Heart right ventricle (tissue), 16 donors: ENCODE measurements at regions not wholly inside any gene's neighbourhood (a gene's known extent, or its start where the extent isn't known, plus 50 kb on each side); places are given as distances from the start of the nearest gene placed in this dataset.

Source experiments
- ATAC-seq, 8 donors: fragments of 200-7000 bp; cut with Tn5 transposase; one replicate each; pipeline ENCODE4 v1.9.1; 2020; ENCODE audit warnings: mild to moderate bottlenecking in 8 of 8, moderate library complexity in 8 of 8, moderate number of reproducible peaks in 1 of 8
- DNase-seq, 2 donors: peaks; one replicate each; pipeline ENCODE4 v3.0.0-alpha.2; 2020
- H3K27ac ChIP-seq, 10 donors: fragments of 200-600 bp; sonication (generic) in 2 of 10; one replicate each; pipeline versions ENCODE4 v1.5.0 to v1.8.0; 2020 to 2022; ENCODE audit warnings: mild to moderate bottlenecking in 3 of 10
- H3K27me3 ChIP-seq, 7 donors: fragments of 200-600 bp; one replicate each; pipeline ENCODE4 v1.8.0; 2021 to 2022; ENCODE audit warnings: mild to moderate bottlenecking in 2 of 7
- H3K36me3 ChIP-seq, 9 donors: fragments of 200-600 bp; sonication (generic) in 1 of 9; one replicate each; pipeline versions ENCODE4 v1.5.0 to v1.8.0; 2020 to 2022; ENCODE audit warnings: mild to moderate bottlenecking in 2 of 9
- H3K4me1 ChIP-seq, 9 donors: fragments of 200-600 bp; sonication (generic) in 1 of 9; one replicate each; pipeline versions ENCODE4 v1.5.0 to v1.8.0; 2020 to 2022; ENCODE audit warnings: mild to moderate bottlenecking in 4 of 9
- H3K4me3 ChIP-seq, 10 donors: fragments of 200-600 bp; sonication (generic) in 2 of 10; one replicate each; pipeline versions ENCODE4 v1.5.0 to v1.8.0; 2020 to 2022; ENCODE audit warnings: mild to moderate bottlenecking in 7 of 10, moderate library complexity in 2 of 10
- H3K9me3 ChIP-seq, 11 donors: fragments of 200-600 bp in 10 of 11; sonication (generic) in 2 of 11; one replicate each; pipeline versions ENCODE4 v1.5.0 to v1.8.0; 2013 to 2022; ENCODE audit warnings: mild to moderate bottlenecking in 2 of 11, control low read depth in 1 of 11, moderate library complexity in 1 of 11
- CTCF ChIP-seq, 9 donors: fragments of 200-600 bp; sonication (generic) in 2 of 9; IDR thresholded peaks; one replicate each; pipeline versions ENCODE4 v1.5.0 to v1.8.0; 2021 to 2022; ENCODE audit warnings: antibody characterized with exemption in 9 of 9, mild to moderate bottlenecking in 5 of 9, moderate library complexity in 1 of 9
- WGBS, 2 donors: extraction: QIAGEN DNeasy Blood & Tissue Kit; methylation state at CpG; one replicate each; pipeline ENCODE4 v1.1.7; 2013; ENCODE audit warnings: inconsistent platforms in 1 of 2; 5-methylcytosine and 5-hydroxymethylcytosine counted together
- intact Hi-C, 10 donors: fragments of 100-400 bp; cut with DNase I; formaldehyde crosslinking; loops; one replicate each; pipeline versions ENCODE4 v1.11.1 to v1.14.2; 2022
- donor health status: Arrhythmogenic right ventricular cardiomyopathy.
- donor health status: ischemic (EF 13 %, LVEDD 7.1; RV severe dilation, severe dysfunction).
- donor health status: healthy with polysubstance abuse.
- donor health status: DM: no; HTN: yes; CAD: no.
- donor health status: DM: no; HTN: no; CAD: no.
- donor health status: ischemic (EF 25% LVEDD 6.9; RV normal size, moderate dysfunction).
- donor health status: ischemic (EF 25% LVEDD 5.7; RV mildly dilated, moderate dysfunction).
- donor health status: healthy.
- donor health status: DM: yes; HTN: yes; CAD: no.
- donor health status: Ischemic cardiomyopathy.
- donor health status: ischemic (EF 35%, LVEDD 5.7; RV mildly dilated, moderate dysfunction).
- donor health status: nonischemic (EF 11% LVEDD 7.7; RV severe dilation, severe dysfunction).
- donor health status: DM: yes; HTN: yes; CAD: no.
- donor health status: PGD.
- donor health status: ischemic (EF 29% LVEDD 5.4; RV normal size, mild dysfunction).
- donor health status: nonischemic (EF 23%, LVEDD 6.1; RV moderate dilation, normal function).

- Histone ChIP-seq H3K27me3 (peaks cover 0 to 2% (median 0%) of the 10 kb centered on the region in 7 donors), H3K4me3 (no peak overlapping the region), H3K36me3 (no peaks in the 10 kb centered on the region), H3K4me1 (no peaks in the 10 kb centered on the region), H3K9me3 (no peaks in the 10 kb centered on the region), H3K27ac (no peak overlapping the region)
- ATAC-seq (no peak), DNase-seq (no peak)
- intact Hi-C loops: loop anchor here in 5 of 10 donors (5.0 to 10.0 kb wide), 3 partner anchors 73 to 155 kb away; no protein-coding TSS in a partner anchor
- TF ChIP-seq CTCF (IDR thresholded peaks at IDR 0.05): no peak
- WGBS, 2 donors: 83 to 88% methylated on average over 5 to 6 of the region's 6 CpGs
These were observed 189.3 kb upstream of the G2E3 start for GRCh38 chr14:30369502-30370180.

GRCh38 chr14:30373053-30373452 is 185.9 kb upstream of the G2E3 start:
- Histone ChIP-seq H3K9me3 (no peaks in the 10 kb centered on the region), H3K4me1 (no peaks in the 10 kb centered on the region), H3K27me3 (peaks cover 0 to 8% (median 2%) of the 10 kb centered on the region in 7 donors), H3K4me3 (no peak overlapping the region), H3K27ac (no peak overlapping the region), H3K36me3 (no peaks in the 10 kb centered on the region)
- intact Hi-C loops: loop anchor here in 5 of 10 donors (5.0 to 10.0 kb wide), 3 partner anchors 69 to 152 kb away; no protein-coding TSS in a partner anchor
- WGBS, 2 donors: 85 to 88% methylated on average over 2 of the region's 2 CpGs
- ATAC-seq (no peak), DNase-seq (no peak)
- no peak for TF ChIP-seq CTCF (IDR thresholded peaks at IDR 0.05)

- Histone ChIP-seq H3K36me3 (no peaks in the 10 kb centered on the region), H3K4me1 (no peaks in the 10 kb centered on the region), H3K4me3 (no peak overlapping the region), H3K9me3 (no peaks in the 10 kb centered on the region), H3K27me3 (peaks cover 0 to 8% (median 2%) of the 10 kb centered on the region in 7 donors), H3K27ac (no peak overlapping the region)
- DNase-seq (no peak), ATAC-seq (no peak)
- 85 to 87% methylated on average over 2 of the region's 2 CpGs for WGBS, 2 donors
- intact Hi-C loops: loop anchor here in 5 of 10 donors (5.0 to 10.0 kb wide), 3 partner anchors 69 to 151 kb away; no protein-coding TSS in a partner anchor
- no peak for TF ChIP-seq CTCF (IDR thresholded peaks at IDR 0.05)
These were observed 185.4 kb upstream of the G2E3 start for GRCh38 chr14:30373526-30373925.

- 34 to 36% methylated on average over 5 of the region's 5 CpGs for WGBS, 2 donors
- H3K9me3 ChIP-seq: no peaks in the 10 kb centered on the region
- TF ChIP-seq CTCF (IDR thresholded peaks at IDR 0.05): peak; percentile 34 to 81 (median 74)
- ATAC-seq (peak in 3 of 8 donors; percentile 40 to 74 (median 49)), DNase-seq (peak; percentile 30 to 42)
- peaks cover 0 to 8% (median 2%) of the 10 kb centered on the region in 7 donors for H3K27me3 ChIP-seq
- no peaks in the 10 kb centered on the region for H3K4me1 ChIP-seq
- no peaks in the 10 kb centered on the region for H3K36me3 ChIP-seq
- intact Hi-C loops: loop anchor here in 9 of 10 donors (1.0 to 10.0 kb wide), 5 partner anchors 67 to 149 kb away; no protein-coding TSS in a partner anchor
- no peak overlapping the region for H3K4me3 ChIP-seq
- H3K27ac ChIP-seq: no peak overlapping the region
These were observed 183.6 kb upstream of the G2E3 start for GRCh38 chr14:30375296-30375892.
